ENCODE measurements at regions not wholly inside any gene's neighbourhood (a gene's known extent, or its start where the extent isn't known, plus 50 kb on each side); places are given as distances from the start of the nearest gene placed in this dataset.

GRCh38 chr12:89237763-89238162, 114.5 kb downstream of the DUSP6 start:
- TF ChIP-seq POLR2A (IDR thresholded peaks at IDR 0.05) (no peak), CTCF (IDR thresholded peaks at IDR 0.05) (no peak)
